Osteoblast (primary cell): ENCODE measurements at regions not wholly inside any gene's neighbourhood (a gene's known extent, or its start where the extent isn't known, plus 50 kb on each side); places are given as distances from the start of the nearest gene placed in this dataset.

Experiments
- DNase-seq: peaks from one replicate; pipeline ENCODE4 v3.0.0; 2011; ENCODE audit warnings: low spot score, mixed read lengths; ENCODE audit not compliant: insufficient read length; ENCODE audit errors: missing footprints
- H2AFZ ChIP-seq: 2 replicates; pipeline ENCODE4 v1.6.0; 2011; ENCODE audit warnings: mild to moderate bottlenecking, low read length
- H3K27ac ChIP-seq: 2 replicates; pipeline ENCODE4 v1.5.1; 2011; ENCODE audit warnings: mild to moderate bottlenecking, low read depth, low read length, moderate library complexity
- H3K27me3 ChIP-seq: 2 replicates; pipeline ENCODE4 v1.6.0; 2012; ENCODE audit warnings: mild to moderate bottlenecking, control low read depth, inconsistent platforms, low read length, moderate library complexity; ENCODE audit not compliant: insufficient read depth
- H3K36me3 ChIP-seq: 2 replicates; pipeline ENCODE4 v1.5.1; 2011; ENCODE audit warnings: mild to moderate bottlenecking, low read length, control low read depth, moderate library complexity; ENCODE audit not compliant: insufficient read depth
- H3K4me1 ChIP-seq: 2 replicates; pipeline ENCODE4 v1.5.1; 2011; ENCODE audit warnings: mild to moderate bottlenecking, low read length, control low read depth, moderate library complexity; ENCODE audit not compliant: insufficient read depth
- H3K4me2 ChIP-seq: 2 replicates; pipeline ENCODE4 v1.6.0; 2011; ENCODE audit warnings: mild to moderate bottlenecking, low read length; ENCODE audit not compliant: insufficient read depth
- H3K4me3 ChIP-seq: fragments of 200-600 bp; sonication (generic); 3 replicates; pipeline ENCODE4 v1.5.1; 2012; ENCODE audit warnings: mild to moderate bottlenecking, low read length, inconsistent platforms; ENCODE audit not compliant: insufficient read depth
- H3K79me2 ChIP-seq: 2 replicates; pipeline ENCODE4 v1.6.0; 2012; ENCODE audit warnings: mild to moderate bottlenecking, low read length, control low read depth, inconsistent platforms; ENCODE audit not compliant: insufficient read depth
- H3K9me3 ChIP-seq: 2 replicates; pipeline ENCODE4 v1.5.1; 2011; ENCODE audit warnings: low read depth, low read length, control low read depth
- H4K20me1 ChIP-seq: 2 replicates; pipeline ENCODE4 v1.6.0; 2012; ENCODE audit warnings: mild to moderate bottlenecking, low read length, control low read depth; ENCODE audit not compliant: insufficient read depth
- TF ChIP-seq, protein P1 (sequence below): IDR thresholded peaks from 2 replicates; pipeline ENCODE4 v1.5.1; 2011; ENCODE audit warnings: mild to moderate bottlenecking, low read depth, low read length, moderate library complexity; ENCODE audit errors: extremely low read depth

DNA sequence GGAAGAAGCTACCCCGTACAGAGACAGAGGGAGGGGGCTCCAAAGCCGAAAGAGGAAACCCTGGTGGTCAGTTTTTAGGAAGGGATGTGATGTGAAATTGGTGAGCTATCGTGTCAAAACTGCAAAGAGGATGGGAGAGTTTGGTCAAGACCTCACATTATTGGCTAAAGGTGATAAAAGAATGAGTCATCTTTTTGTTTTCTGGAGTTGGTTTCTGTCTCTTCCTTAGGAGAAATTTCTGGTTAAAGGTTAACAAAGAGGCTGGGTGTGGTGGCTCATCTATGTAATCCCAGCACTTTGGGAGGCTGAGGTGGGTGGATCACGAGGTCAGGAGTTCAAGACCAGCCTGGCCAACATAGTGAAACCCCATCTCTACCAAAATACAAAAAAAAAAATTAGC is 217.8 kb upstream of the CBLB start:
- Histone ChIP-seq H3K79me2 (no peaks in the 10 kb centered on the region), H4K20me1 (no peaks in the 10 kb centered on the region), H3K27ac (no peak overlapping the region), H3K4me1 (no peaks in the 10 kb centered on the region), H3K36me3 (no peaks in the 10 kb centered on the region), H2AFZ (no peak overlapping the region), H3K4me2 (no peak overlapping the region), H3K4me3 (no peak overlapping the region), H3K27me3 (no peaks in the 10 kb centered on the region), H3K9me3 (no peaks in the 10 kb centered on the region)
- TF ChIP-seq, protein P1, sequence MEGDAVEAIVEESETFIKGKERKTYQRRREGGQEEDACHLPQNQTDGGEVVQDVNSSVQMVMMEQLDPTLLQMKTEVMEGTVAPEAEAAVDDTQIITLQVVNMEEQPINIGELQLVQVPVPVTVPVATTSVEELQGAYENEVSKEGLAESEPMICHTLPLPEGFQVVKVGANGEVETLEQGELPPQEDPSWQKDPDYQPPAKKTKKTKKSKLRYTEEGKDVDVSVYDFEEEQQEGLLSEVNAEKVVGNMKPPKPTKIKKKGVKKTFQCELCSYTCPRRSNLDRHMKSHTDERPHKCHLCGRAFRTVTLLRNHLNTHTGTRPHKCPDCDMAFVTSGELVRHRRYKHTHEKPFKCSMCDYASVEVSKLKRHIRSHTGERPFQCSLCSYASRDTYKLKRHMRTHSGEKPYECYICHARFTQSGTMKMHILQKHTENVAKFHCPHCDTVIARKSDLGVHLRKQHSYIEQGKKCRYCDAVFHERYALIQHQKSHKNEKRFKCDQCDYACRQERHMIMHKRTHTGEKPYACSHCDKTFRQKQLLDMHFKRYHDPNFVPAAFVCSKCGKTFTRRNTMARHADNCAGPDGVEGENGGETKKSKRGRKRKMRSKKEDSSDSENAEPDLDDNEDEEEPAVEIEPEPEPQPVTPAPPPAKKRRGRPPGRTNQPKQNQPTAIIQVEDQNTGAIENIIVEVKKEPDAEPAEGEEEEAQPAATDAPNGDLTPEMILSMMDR: no peak
- no peak for DNase-seq

DNA sequence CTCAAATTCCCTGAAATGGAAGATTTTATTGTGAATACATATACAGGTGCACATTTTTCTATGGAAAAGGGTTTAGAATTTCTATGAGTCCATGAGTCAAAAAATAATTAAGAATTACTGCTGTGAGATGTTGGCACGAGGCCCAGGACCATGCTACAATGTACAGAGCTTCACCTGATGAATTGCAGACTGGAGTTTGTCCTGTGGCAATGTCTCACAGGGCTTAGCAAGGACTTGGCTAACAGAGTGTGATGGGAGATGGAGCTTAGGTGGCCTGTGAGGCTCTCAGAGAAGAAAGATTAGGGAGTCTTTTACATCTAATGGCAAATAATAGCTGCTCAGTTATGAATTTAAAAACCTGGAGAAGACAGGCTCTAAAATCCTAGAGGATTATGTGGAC is 219.5 kb upstream of the CBLB start:
- Histone ChIP-seq H2AFZ (no peak overlapping the region), H3K9me3 (no peaks in the 10 kb centered on the region), H3K4me2 (no peak overlapping the region), H3K36me3 (no peaks in the 10 kb centered on the region), H3K27me3 (no peaks in the 10 kb centered on the region), H3K4me1 (no peaks in the 10 kb centered on the region), H4K20me1 (no peaks in the 10 kb centered on the region), H3K27ac (no peak overlapping the region), H3K4me3 (no peak overlapping the region), H3K79me2 (no peaks in the 10 kb centered on the region)
- TF ChIP-seq, protein P1: no peak
- DNase-seq: no peak

DNA sequence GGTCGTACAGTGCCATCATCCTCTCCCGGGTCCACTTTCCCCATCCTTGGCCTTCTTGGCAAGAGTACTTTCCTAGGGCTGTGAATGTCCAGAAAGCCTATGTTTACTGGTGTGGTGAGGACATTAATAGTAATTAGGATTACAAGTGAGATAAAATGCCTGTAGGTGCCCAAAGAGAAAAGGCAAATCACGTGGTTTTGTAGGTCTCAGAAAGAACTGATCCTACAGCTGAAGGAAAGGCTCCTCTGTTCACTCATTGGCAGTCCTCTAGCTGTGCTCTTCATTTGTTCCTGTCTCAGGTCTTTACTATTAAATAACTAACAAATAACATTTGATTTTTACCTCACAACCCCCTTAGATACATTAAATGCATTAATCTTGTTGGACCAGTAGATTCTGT is 220.1 kb upstream of the CBLB start:
- H3K27me3 ChIP-seq: no peaks in the 10 kb centered on the region
- H3K9me3 ChIP-seq: no peaks in the 10 kb centered on the region
- H3K4me1 ChIP-seq: no peaks in the 10 kb centered on the region
- no peak for DNase-seq
- no peaks in the 10 kb centered on the region for H3K79me2 ChIP-seq
- H3K4me3 ChIP-seq: no peak overlapping the region
- no peak overlapping the region for H2AFZ ChIP-seq
- no peaks in the 10 kb centered on the region for H3K36me3 ChIP-seq
- H4K20me1 ChIP-seq: no peaks in the 10 kb centered on the region
- TF ChIP-seq, protein P1: no peak
- no peak overlapping the region for H3K27ac ChIP-seq
- H3K4me2 ChIP-seq: no peak overlapping the region

DNA sequence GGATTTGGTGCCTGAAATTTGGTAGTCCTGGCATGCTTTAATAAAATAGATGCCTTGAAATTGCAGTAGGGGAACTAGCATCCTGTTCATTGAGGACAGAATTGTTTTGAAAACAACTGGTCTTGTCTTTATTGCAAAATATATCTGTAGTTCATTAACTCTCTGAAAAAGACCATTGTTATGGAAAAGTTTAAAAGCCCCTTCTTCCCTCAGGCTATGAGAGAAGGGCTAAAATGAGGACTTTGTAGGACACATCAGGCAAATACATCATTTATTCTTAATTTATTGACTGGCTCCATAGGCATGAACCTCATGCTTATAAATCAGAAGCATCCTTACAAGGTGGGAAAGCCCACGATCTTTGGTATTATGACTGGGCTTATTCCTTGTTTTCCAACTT is 221.0 kb upstream of the CBLB start:
- no peak overlapping the region for H3K27ac ChIP-seq
- H3K4me3 ChIP-seq: no peak overlapping the region
- no peaks in the 10 kb centered on the region for H3K4me1 ChIP-seq
- no peaks in the 10 kb centered on the region for H3K36me3 ChIP-seq
- no peak for DNase-seq
- no peaks in the 10 kb centered on the region for H3K9me3 ChIP-seq
- no peaks in the 10 kb centered on the region for H3K79me2 ChIP-seq
- H3K4me2 ChIP-seq: no peak overlapping the region
- H2AFZ ChIP-seq: no peak overlapping the region
- no peaks in the 10 kb centered on the region for H4K20me1 ChIP-seq
- no peaks in the 10 kb centered on the region for H3K27me3 ChIP-seq
- TF ChIP-seq, protein P1: no peak
